ENCODE measurements at regions not wholly inside any gene's neighbourhood (a gene's known extent, or its start where the extent isn't known, plus 50 kb on each side); places are given as distances from the start of the nearest gene placed in this dataset.
"Not testable (repeated sequence)": the region's sequence is repeated elsewhere in the genome, so short reads cannot be mapped to it uniquely, and the experiment has no call there.

DNA sequence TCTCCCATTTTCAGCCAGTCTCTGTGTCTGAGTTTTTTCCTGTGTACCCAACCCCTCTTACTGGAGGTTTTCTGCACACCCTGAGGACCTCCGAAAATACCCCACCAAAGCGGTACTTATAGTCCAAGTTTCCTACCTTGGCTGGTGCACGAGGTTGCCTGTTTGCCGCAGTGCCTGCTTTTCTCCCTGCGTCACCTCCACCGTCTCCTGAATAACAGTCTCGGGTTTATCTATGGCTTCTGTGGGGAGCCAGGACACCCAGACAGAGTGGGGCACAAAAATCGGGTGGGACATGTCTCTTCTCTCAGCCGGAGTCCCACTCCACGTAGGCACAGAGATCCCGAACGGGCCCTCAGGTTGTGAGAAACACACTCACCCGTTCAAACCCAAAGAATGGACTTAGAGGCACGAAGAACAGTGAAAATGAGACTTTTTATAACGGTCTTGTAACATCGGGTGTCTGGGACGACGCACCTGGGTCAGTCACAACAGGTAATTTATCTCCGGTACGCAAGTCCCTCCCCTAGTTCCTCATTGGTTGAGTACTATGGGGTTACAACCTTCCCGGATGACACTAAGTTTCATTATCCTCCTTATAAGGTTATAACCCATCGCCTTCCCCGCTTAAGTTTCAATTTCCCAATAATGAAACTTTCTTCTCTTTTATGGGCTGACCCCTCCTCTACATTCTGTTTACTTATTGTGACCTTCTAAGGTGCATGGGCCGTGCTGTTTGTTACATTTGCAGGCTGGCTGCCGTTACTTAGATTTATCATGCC is 970.2 kb upstream of the COX7C start:
- H3K4me3 ChIP-seq (ENCODE audit: low read depth, low read length), result no peak overlapping the region
- TF ChIP-seq POLR2A (IDR thresholded peaks at IDR 0.05; ENCODE audit: extremely low read depth, insufficient read length) (no peak), MYC (IDR thresholded peaks at IDR 0.05; ENCODE audit: low read depth, low read length) (no peak)
- TF ChIP-seq, protein P1, sequence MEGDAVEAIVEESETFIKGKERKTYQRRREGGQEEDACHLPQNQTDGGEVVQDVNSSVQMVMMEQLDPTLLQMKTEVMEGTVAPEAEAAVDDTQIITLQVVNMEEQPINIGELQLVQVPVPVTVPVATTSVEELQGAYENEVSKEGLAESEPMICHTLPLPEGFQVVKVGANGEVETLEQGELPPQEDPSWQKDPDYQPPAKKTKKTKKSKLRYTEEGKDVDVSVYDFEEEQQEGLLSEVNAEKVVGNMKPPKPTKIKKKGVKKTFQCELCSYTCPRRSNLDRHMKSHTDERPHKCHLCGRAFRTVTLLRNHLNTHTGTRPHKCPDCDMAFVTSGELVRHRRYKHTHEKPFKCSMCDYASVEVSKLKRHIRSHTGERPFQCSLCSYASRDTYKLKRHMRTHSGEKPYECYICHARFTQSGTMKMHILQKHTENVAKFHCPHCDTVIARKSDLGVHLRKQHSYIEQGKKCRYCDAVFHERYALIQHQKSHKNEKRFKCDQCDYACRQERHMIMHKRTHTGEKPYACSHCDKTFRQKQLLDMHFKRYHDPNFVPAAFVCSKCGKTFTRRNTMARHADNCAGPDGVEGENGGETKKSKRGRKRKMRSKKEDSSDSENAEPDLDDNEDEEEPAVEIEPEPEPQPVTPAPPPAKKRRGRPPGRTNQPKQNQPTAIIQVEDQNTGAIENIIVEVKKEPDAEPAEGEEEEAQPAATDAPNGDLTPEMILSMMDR (IDR thresholded peaks at IDR 0.05; ENCODE audit: low read depth, low read length), result no peak
- TF ChIP-seq, protein P2, sequence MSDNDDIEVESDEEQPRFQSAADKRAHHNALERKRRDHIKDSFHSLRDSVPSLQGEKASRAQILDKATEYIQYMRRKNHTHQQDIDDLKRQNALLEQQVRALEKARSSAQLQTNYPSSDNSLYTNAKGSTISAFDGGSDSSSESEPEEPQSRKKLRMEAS (IDR thresholded peaks at IDR 0.05; ENCODE audit: low read depth, low read length), result no peak
- DNase-seq (ENCODE audit: low read depth), result no peak

DNA sequence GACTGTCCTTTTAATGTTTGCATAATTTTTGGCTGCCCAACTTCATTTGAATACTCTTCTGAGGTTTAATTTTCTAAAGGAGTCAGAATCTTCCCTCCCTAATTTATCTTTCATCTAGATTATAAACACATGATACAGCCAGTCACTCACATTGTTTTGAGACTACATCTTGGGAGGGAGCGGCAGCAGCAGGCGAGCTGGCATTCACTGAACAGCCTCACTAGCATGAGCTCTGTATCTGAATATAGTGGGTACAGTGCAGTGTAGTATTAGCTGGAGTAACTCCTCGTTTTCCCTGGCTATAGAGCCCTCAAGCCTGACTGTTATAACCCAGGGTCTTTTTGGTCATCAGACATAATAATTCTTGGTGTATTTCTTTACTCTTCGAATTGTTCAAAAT is 969.2 kb upstream of the COX7C start:
- no peak for DNase-seq (ENCODE audit: low read depth)
- TF ChIP-seq, protein P1 (IDR thresholded peaks at IDR 0.05; ENCODE audit: low read depth, low read length), result no peak
- TF ChIP-seq POLR2A (IDR thresholded peaks at IDR 0.05; ENCODE audit: extremely low read depth, insufficient read length) (no peak), MYC (IDR thresholded peaks at IDR 0.05; ENCODE audit: low read depth, low read length) (no peak)
- TF ChIP-seq, protein P2 (IDR thresholded peaks at IDR 0.05; ENCODE audit: low read depth, low read length), result no peak
- H3K4me3 ChIP-seq (ENCODE audit: low read depth, low read length), result no peak overlapping the region

DNA sequence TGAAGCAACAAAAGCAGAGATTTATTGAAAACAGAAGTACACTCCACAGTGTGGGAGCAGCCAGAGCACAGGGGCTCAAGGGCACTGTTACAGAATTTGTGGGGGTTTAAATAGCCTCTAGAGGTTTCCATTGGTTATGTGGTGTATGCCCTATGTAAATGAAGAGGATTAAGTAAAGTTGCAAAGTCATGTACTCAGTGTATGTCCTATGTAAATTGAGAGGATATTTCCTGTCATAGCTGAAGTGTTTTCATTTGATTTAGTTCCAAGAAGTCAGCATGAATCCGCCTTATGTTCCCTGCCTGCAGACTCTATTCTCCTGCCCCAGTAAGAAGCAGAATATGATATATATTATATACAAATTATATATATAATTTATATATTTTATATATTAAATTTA is 966.0 kb upstream of the COX7C start:
- no peak for DNase-seq (ENCODE audit: low read depth)
- no peak overlapping the region for H3K4me3 ChIP-seq (ENCODE audit: low read depth, low read length)
- TF ChIP-seq, protein P1 (IDR thresholded peaks at IDR 0.05; ENCODE audit: low read depth, low read length), result no peak
- no peak for TF ChIP-seq MYC (IDR thresholded peaks at IDR 0.05; ENCODE audit: low read depth, low read length)
- TF ChIP-seq POLR2A (IDR thresholded peaks at IDR 0.05; ENCODE audit: extremely low read depth, insufficient read length), result no peak
- TF ChIP-seq, protein P2 (IDR thresholded peaks at IDR 0.05; ENCODE audit: low read depth, low read length), result no peak

DNA sequence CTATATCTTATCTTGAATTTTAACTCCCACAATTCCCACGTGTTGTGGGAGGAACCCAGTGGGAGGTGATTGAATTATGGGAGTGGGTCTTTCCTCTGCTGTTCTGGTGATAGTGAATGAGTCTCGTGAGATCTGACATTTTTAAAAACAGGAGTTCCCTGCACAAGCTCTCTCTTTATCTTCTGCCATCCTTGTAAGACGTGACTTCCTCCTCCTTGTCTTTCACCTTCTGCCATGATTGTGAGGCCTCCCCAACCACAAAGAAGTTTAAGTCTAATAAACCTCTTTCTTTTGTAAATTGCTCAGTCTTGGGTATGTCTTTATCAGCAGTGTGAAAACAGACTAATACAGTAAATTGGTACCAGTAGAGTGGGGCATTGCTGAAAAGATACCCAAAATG is 963.6 kb upstream of the COX7C start:
- not testable (repeated sequence) for DNase-seq (ENCODE audit: low read depth); H3K4me3 ChIP-seq (ENCODE audit: low read depth, low read length)

DNA sequence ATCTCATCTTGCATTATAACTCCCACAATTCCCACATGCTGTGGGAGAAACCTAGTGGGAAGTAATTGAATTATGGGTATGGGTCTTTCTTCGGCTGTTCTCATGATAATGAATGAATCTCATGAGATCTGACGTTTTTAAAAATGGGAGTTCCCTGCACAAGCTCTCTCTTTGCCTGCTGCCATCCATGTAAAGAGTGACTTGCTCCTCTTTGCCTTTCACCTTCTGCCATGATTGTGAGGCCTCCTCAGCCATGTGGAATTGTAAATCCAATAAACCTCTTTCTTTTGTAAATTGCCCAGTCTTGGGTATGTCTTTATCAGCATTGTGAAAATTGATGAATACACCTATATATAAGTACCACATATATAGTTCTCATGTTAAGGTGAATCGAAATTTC is 961.7 kb upstream of the COX7C start:
- no peak overlapping the region for H3K4me3 ChIP-seq (ENCODE audit: low read depth, low read length)
- TF ChIP-seq POLR2A (IDR thresholded peaks at IDR 0.05; ENCODE audit: extremely low read depth, insufficient read length) (no peak), MYC (IDR thresholded peaks at IDR 0.05; ENCODE audit: low read depth, low read length) (no peak)
- TF ChIP-seq, protein P1 (IDR thresholded peaks at IDR 0.05; ENCODE audit: low read depth, low read length), result no peak
- TF ChIP-seq, protein P2 (IDR thresholded peaks at IDR 0.05; ENCODE audit: low read depth, low read length), result no peak

DNA sequence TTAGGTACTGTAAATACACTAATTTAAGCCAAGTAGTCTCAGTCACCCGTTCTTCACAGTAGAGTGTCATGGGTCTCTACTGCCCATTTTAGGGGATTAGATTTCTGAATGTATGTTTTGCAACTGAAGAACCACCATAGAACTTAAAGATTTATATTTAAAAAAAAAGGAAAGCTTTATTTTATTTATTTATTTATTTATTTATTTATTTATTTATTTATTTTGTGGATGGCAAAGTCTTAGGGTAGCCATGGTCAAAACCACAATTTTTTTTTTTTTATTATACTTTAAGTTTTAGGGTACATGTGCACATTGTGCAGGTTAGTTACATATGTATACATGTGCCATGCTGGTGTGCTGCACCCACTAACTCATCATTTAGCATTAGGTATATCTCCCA is 960.4 kb upstream of the COX7C start:
- DNase-seq (ENCODE audit: low read depth); H3K4me3 ChIP-seq (ENCODE audit: low read depth, low read length): not testable (repeated sequence)

More for the DNA sequence above, 961.7 kb upstream of the COX7C start:
- no peak for DNase-seq (ENCODE audit: low read depth)

DNA sequence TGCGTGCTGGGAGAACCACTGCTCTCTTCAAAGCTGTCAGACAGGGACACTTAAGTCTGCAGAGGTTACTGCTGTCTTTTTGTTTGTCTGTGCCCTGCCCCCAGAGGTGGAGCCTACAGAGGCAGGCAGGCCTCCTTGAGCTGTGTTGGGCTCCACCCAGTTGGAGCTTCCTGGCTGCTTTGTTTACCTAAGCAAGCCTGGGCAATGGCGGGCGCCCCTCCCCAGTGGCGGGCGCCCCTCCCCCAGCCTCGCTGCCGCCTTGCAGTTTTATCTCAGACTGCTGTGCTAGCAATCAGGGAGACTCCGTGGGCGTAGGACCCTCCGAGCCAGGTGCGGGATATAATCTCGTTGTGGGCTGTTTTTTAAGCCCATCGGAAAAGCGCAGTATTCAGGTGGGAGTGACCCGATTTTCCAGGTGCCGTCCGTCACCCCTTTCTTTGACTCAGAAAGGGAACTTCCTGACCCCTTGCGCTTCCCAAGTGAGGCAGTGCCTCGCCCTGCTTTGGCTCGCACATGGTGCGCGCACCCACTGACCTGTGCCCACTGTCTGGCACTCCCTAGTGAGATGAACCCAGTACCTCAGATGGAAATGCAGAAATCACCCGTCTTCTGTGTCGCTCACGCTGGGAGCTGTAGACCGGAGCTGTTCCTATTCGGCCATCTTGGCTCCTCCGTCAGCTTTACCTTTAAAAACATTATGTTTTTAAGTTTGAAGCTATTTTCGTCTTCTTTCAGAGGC is 954.6 kb upstream of the COX7C start:
- H3K4me3 ChIP-seq (ENCODE audit: low read depth, low read length); DNase-seq (ENCODE audit: low read depth): not testable (repeated sequence)

Measured in NB4 (cell line).